Hippocampal formation (tissue), 2 donors: ENCODE measurements at regions not wholly inside any gene's neighbourhood (a gene's known extent, or its start where the extent isn't known, plus 50 kb on each side); places are given as distances from the start of the nearest gene placed in this dataset.

Source experiments
- DNase-seq, 2 donors: peaks; one replicate each; lab custom pipeline; 2025; lab: John Stamatoyannopoulos, UW

DNA sequence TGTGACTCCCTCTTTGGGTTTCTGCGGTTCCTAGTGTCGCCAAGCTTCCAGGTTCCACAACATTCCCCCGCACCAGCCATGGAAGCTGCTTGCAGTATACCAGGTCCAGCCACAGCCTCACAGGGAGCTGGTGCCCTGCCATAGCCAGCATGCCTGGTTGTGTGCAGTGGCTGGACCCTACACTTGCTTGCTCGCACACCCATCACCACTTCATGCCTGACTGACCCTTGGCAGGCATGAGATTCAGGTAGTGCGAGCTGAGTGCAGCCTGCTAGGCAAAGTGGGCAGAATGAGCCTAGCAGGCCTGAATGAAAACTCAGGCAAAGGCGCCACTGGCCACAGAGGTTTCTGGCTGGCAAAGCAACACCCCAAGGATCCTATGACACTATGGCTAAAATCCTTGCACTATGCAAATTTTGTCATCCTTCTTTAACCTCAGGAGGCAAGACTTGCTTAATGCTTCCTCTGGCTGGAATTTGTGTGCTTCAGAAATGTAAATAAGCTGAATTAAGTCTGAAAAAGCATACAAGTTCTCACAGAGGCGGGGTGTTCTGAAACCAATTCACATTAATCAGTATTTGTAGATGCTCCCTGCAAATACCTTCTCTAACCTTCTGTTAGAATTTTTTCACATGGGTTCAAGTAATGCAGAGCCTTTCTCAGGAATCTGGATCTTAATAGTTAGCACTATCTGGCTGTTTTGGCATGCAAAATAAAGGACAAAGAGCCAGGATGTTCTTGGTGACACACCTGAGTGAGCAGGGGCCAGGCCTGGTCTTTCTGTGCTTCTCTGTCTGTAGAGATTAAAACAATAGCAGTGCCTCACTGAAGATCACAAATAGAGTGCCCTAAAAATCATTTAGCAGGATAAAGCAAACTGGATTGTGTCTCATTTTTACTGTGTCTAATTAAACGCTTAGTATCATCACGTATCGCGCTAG lies 256.9 kb downstream of the GPATCH2 start:
- no peak for DNase-seq

DNA sequence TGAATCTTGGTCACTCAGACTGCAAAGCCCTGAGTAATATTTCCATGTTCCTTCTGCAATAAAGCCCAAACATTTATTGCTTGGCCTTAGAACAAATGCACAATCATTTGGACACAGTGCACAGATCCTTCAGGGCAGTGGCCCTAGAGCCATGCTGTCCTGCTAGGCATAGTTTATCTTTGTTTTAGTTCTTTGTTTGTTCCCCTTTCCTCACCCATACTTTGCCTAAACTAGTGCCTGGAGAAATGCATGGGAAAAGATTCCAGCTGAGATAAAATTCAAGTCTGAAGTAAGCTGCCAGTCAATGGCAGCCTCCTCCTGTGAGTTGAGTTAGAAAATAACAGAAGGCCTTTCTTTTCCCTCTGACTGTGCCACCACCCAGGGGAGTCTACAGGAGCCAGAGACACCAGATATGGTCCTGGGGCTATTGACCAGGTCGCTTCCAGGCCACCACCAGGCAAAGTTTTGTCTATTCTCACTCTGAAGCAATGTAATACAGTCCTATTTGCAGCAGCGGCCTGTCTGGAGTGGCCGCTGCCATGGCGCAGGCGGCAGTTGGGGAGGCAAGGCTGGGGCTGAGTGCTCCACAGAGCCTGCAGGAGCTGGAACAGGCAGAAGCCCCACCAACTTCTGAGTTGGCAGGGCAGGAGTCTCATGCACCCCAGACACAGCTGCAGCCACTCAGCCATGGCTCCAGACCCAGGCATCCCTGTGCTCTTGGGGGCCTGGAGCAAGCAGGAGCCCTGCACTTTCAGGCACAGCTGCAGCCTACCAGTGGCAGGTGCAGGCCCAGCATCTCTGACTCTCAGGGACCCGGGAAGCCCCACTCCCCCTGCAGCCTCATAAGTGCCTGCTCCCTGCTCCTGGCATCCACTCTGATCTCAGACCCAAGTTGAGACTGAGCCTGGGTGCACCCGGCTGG lies 258.6 kb downstream of the GPATCH2 start:
- no peak for DNase-seq

DNA sequence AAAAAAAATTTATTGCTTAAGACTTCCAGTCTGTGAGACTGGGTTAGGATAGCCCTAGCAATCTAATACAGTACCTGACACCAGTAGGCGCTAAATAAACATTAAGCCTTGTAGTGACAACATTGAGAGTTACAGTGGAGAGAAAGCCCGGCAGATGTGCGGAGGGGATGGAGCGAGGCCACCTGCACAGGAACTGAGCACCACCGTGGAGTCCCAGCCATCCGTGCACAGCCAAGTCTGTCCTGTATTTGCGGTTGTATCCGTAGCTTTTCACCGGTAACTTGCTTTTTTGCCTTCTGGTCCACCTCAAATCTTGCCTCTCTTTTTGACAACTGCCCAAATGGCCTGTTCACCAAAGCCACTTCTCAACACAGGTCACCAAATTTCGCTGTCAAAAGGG lies 260.1 kb downstream of the GPATCH2 start:
- no peak for DNase-seq

DNA sequence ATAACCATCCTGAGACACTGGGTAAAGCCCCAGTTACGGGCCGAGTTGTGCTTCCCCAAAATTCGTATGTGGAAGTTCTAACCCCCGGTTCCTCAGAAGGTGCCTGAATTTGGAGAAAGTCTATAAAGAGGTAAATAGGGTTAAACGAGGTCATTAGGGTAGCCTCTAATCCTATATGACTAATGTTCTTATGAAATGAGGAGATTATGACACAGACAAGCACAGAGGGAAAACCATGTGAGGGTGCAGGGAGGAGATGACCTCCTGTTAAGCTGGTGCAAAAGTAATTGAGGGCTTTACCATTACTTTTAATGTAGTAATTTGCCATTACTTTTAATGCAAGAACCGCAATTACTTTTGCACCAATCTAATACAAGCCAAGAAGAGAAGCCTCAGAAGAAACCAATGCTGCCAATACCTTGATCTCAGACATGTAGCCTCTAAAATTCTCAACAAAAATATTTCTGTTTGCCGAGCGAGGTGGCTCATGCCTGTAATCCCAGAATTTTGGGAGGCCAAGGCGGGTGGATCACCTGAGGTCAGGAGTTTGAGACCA lies 260.8 kb downstream of the GPATCH2 start:
- DNase-seq: no peak

DNA sequence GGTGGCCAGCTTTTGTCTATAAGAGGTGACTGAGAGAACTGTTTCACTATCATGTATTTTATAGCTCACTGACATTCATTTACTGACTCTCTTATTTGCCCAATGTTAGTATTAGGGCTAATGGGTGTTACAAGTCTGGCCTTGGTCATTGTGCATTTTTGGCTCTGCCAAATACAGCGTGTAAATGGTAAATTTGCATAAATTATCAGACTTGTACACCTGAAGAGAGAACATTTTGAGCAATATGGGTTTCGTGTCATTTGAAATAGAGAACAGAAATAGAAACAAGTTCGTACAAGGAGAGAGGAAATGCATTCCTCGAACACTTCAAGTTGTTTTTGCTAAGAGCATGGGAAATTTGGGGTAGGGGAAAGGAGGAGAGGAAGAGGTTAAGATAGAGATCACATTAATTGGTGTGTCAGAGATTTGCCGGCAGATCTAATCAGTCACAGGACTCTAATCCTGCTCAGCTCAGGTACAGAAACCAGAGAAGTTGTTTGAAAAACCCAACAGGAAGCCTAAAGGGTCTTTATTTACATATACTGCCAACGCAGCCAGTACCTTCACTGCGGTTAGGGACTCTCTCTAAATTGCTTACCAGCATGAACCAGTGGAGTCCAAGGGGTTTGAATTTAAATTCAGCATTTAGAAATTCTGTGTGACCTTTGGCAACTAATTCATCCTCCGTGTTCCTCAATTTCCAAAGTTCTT lies 261.5 kb downstream of the GPATCH2 start:
- DNase-seq: no peak

DNA sequence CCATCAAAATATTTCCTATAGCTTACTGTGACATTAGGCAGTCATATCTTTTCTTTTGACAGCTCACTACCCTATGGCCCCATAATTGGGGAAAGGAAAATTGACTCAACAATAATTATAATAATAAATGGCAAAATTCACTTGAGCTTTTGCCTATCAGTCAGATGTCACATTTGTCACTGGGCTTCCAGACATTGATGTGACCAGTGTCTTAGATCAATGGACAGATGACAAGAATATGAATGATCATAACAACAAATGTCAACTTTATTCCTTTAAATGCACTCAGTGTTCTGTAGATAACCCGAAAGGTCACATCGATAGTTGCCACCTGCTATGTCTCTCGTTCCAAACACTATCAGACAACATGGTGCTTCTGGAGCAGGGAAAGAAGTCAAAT lies 266.7 kb downstream of the GPATCH2 start:
- DNase-seq: no peak

DNA sequence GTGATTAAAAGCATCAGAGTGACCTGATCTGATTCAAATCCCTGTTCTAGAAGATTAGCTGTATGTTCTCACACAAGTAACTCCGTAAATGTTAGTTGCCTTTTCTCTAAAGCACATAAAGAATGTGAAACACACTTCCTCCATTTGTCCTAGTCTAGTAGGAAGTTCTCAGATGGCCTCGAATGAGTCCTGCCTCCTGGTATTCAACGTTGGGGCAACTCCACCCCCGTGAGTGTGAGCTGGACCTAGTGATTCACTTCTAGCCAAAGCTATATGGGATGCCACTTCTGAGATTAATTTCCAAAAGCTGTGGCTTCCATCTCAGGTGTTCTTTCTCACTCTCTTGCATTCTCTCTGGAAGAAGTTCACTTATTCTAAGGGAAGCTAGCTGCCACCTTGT lies 267.6 kb downstream of the GPATCH2 start:
- DNase-seq: no peak

DNA sequence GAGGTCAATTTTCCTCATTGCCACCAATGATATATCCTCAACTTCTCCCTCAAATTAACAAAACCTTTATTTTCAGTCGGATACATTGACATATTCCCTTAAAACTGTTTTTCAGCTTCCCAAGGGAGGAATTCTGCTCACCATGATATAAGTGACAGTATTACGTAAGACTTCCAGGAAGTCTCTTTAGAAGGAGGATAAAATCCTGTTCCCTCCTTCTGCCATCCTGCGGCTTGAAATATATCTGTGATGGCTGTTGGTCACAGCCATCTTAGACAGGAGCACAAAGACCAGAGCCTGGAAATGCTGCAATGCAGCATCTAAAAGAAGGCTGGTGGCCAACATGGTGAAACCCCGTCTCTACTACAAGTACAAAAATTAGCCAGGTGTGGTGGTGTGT lies 270.4 kb downstream of the GPATCH2 start:
- no peak for DNase-seq

DNA sequence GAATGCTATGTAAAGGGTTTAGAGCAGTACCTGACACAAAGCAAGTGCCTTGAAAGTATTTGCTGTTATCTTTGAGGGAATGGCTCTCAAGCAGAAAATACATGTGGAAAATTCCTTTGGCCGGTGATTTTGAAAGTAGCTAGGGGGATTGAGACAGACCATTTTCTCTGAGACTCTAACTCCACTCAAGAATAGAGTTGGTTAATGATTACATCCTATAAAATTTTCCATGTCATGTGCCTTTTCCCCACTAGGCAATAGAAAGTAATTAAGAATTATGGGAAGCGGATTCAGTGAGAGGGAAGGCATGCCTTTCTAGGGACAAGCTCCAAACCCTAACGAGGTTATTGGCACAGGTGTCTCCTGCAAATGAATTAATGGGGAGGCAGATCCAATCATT lies 276.0 kb downstream of the GPATCH2 start:
- DNase-seq: no peak

DNA sequence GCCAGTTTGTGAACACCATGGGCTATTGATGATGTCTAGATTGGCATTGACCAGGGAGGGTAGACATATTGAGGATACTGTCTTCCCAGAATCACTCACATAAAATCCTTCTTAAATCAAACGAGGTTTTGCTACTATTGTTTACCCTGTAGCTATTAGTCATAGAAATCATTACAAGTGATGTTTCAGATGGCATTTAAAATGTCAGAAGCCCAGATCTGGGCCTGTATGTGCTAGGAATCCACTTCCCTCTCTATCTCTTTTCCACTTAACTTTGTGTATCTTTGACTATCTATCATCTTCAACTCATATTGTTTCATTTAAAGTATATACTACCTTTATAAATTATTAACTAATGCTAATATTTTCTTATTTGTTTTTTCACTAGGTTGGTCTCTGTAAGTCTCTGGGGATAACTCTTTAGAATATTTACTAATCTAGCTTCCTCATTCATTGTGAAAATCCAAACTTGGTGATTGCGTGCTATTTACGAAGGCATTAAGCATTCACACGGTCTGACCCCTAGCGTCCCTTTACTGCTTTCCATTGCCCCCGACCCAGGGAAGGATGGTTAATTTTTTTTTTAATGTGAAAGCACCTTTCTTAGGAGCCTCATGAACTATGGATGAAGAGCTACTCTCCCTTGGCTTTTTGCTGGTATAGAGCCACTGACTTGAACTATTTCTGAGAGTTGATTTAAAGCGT lies 281.8 kb downstream of the GPATCH2 start:
- no peak for DNase-seq

DNA sequence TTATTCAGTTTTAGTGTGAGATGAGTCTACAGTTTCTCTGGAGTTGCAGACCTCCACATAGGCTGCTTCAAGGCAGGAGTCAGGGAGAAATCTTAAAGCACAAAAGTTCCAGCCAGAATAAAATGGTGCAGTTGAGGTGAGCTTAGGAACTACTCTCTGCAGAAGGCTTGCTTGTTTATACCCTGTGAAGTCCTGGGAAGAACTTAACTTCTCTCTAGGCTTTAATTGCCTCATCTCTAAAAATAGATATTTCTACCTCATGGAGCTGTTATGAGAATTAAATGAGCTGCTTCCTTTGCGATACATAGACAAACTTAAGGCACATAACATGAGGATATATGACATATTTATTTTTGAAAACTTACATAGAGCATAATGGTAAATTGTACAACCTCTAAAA lies 286.2 kb downstream of the GPATCH2 start:
- DNase-seq: no peak

DNA sequence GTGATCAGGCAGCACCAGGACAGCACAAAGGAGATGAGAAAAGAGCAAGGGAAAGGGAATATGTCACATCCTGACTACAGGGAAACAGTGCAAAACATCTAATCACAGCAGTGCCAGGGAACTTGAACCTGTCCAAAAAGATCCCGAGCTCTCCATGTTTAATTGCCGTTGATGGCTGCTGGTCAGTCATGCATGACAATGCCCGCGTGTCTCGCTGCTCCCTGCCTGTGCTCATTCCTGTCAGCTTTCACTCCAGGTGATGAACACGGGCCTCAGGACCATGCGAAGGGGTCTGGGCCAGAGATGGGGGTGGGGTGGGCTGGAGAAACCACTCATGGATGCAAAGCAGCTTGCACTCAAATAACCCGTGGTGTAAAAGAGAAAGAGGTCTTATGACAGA lies 287.0 kb downstream of the GPATCH2 start:
- DNase-seq: no peak

DNA sequence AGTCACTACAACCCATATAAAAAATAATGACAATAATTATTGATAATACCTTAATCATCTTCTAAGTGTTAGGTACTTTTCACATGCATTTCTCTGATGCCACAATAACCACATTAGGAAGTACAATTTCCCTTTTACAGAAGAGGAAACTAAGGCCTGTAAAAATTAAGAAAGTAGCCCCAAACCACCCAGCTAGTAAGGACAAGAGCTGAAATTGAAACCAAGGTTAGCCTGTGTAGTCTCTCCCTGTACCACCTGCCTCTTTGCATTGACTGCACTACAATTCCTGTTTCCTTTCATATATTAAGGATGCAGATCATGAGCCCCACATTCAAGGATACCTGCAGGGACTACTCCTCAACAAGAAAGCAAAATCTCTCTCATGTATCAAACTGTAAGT lies 288.8 kb downstream of the GPATCH2 start:
- no peak for DNase-seq

DNA sequence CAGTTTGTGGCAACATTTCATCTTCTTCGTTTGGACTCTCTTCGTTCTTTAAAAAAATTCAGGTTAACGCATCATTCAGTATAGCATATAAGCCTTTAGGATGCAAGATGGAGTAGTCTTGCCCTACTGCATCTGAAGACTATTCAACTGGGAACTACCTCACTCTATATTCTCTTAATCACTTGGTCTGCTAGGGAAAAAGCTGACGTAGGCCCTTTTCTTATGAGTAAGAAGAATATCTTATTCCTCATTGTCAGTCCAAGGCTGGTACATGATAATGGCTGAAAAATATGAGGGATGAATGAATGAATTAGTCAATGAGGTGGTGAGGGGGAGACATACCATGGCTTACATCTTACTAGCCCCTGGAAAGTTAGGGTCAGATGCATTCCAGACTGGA lies 294.2 kb downstream of the GPATCH2 start:
- DNase-seq: no peak

DNA sequence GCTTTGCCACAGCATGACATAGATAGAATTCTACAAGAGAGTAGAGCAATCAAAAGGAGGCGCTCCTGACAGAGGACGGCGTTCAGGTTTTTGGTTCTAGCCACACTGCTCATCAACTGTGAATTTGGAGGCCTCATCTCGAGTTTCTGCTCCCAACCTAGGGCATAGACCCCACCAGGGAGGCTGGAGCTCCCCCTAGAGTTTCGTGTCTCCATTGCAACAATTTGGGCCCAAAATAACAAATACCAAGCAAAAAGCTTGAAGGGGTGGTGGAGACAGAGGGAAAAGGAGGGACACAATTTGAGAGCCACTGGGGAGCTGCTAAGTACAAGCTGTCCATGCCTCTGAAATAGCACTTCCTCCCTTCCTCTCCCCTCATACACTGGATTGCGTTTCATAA lies 297.0 kb downstream of the GPATCH2 start:
- DNase-seq: peak; percentile 14

DNA sequence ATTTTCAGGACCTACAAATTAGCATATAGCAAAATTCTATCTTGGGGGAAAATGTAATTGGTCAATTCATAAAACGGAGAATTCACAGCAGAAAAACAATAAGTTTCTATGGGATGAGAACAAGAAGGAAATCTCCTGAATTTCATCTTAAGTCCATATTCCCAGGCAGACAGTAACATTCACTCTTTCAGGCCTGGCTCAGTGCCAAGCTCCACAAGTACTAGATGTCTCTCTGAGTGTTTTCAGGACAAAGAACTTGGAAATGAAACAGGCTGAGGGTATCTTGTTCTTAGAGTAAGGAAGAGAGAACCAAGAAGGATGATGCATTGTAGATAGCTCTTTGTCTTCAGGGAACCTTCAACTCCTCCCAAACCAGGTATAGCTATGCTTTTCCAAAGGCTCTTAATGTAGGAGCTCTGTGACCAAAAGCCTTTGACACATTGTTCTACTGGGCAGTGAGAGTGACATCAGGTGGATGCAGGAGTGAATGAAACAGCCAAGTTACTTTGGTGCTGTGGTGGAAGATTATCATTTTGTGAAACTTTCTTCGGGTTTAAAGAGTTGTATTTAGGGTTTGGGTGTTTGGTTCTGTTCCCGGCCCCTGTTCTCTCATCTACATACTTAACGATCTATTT lies 298.3 kb downstream of the GPATCH2 start:
- DNase-seq: peak in 1 of 2 donors; percentile 1

DNA sequence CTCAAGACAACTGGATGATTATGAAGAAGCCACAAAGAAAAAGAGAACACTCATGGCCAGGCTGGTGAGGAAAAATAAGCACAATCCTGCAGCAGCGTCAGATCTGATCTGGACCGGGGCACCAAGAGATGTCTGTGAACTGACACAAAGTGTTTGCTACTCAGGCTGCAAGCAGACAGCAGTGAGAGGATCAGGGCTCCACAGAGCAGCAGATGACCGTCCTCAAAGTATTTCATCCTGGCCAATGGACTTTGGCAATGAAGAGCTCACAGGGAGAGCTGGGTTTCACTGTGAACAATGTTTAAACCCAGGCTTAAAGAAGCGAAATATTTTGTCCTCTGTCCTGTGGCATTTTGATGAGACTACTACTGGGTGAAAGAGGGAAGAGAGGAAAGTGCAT lies 299.2 kb downstream of the GPATCH2 start:
- no peak for DNase-seq

DNA sequence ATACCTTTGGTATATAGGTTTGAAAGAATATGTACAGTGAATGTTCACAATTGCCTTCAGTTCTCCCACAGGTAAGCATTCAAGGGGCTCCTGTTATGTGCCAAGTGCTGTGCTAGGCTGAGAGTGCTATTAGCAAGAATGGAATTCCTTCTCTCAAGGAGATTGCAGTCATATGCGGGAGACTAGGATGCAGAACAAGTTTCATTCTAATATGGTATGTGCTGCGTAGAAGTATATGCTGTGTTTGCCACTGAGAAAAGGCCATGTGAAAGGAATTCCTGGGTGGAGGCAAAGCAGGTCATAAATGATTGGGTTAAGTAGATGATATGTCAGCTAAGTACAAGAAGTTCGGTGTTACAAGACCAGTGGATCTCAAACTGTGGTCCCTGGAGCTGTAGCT lies 303.0 kb downstream of the GPATCH2 start:
- no peak for DNase-seq

DNA sequence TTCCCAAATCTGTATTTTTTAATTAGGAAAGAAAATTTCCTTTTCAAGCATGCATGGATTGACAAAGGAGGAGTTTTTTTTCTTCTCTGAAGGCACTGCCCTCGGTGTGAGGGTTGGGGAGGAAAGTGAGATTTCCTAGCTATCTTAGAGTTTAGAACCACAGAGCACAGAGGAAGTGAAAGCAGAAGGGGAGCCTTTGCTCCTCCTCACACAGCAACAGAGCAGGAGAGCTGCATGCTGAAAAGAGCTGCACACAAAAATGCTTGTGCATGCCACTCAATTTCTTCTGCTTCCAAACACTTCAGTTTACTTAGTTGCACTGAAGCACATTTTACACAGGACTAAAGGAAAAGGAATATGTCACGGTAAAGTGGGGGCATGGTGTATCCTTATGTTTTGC lies 308.1 kb downstream of the GPATCH2 start:
- peak in 1 of 2 donors; percentile 6 for DNase-seq

DNA sequence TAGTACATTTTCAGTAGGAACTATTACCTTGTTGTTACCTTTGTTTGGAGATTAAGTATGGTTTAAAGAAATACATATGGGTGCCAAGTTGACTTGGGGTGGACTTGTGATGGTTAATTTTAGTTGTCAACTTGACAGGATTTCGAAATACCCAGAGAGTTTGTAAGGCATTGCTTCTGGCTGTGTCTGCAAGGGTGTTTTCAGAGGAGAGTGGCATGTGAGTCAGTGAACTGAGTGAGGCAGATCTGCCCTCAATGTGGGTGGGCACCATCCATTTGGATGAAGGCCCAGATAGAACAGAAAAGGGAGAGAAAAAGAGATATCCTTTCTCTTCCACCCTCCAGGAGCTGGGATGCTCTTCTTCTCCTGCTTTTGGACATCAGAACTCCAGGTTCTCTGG lies 315.5 kb downstream of the GPATCH2 start:
- no peak for DNase-seq

DNA sequence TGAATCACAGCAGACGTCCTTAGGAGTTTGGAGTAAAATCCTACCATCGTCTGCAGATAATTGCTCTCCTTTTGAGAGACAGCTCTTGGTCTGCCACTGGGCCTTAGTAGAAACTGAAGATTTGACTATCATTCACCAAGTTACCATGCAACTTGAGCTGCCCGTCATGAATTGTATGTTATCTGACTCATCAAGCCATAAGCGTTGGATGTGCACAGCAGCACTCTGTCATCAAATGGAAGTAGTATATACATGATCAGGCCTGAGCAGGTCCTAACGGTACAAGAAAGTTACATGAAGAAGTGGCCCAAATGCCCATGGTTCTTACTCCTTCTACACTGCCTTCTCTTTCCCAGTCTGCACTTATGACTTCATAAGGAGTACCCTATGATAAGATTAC lies 317.8 kb downstream of the GPATCH2 start:
- DNase-seq: no peak
